Erythroblast (primary cell): ENCODE measurements at regions not wholly inside any gene's neighbourhood (a gene's known extent, or its start where the extent isn't known, plus 50 kb on each side); places are given as distances from the start of the nearest gene placed in this dataset.

Experiments used
- DNase-seq, 2 experiments: peaks; one replicate each; lab custom pipeline; 2025; lab: John Stamatoyannopoulos, UW
- GATA1 ChIP-seq: IDR thresholded peaks from 2 replicates; pipeline ENCODE4 v1.6.1; 2011; ENCODE audit warnings: low read depth, mild to moderate bottlenecking, control low read depth, low read length, moderate library complexity
- POLR2A ChIP-seq: IDR thresholded peaks from 2 replicates; pipeline ENCODE4 v1.6.1; 2011; ENCODE audit warnings: mild to moderate bottlenecking, low read length

GRCh38 chr4:110394871-110395270 is 81.1 kb upstream of the ENPEP start:
- no peak for DNase-seq
- TF ChIP-seq POLR2A (no peak), GATA1 (no peak)

- TF ChIP-seq POLR2A (no peak), GATA1 (no peak)
- no peak for DNase-seq
Measured at GRCh38 chr4:110381784-110382183, 94.2 kb upstream of the ENPEP start.

- DNase-seq = no peak
- TF ChIP-seq GATA1 (no peak), POLR2A (no peak)
Measured at GRCh38 chr4:110372485-110372884, 103.5 kb upstream of the ENPEP start.

- TF ChIP-seq GATA1 (no peak), POLR2A (no peak)
- no peak for DNase-seq
Measured at GRCh38 chr4:110371016-110371770, 104.8 kb upstream of the ENPEP start.

GRCh38 chr4:110368409-110368808 is 107.5 kb upstream of the ENPEP start:
- TF ChIP-seq GATA1 = no peak
- TF ChIP-seq POLR2A = no peak
- no peak for DNase-seq

- TF ChIP-seq GATA1 = no peak
- no peak for TF ChIP-seq POLR2A
- no peak for DNase-seq
Measured at GRCh38 chr4:110367156-110367555, 108.8 kb upstream of the ENPEP start.

- DNase-seq = no peak
- TF ChIP-seq POLR2A = no peak
- TF ChIP-seq GATA1 = no peak
Measured at GRCh38 chr4:110365761-110366160, 110.2 kb upstream of the ENPEP start.

GRCh38 chr4:110364911-110365520 is 110.9 kb upstream of the ENPEP start:
- TF ChIP-seq GATA1 (no peak), POLR2A (no peak)
- DNase-seq = no peak

GRCh38 chr4:110361921-110362320 is 114.0 kb upstream of the ENPEP start:
- no peak for DNase-seq
- TF ChIP-seq POLR2A = no peak
- TF ChIP-seq GATA1 = no peak

GRCh38 chr4:110359076-110359475 is 116.9 kb upstream of the ENPEP start:
- DNase-seq = no peak

GRCh38 chr4:110357521-110357920 is 118.4 kb upstream of the ENPEP start:
- TF ChIP-seq POLR2A (no peak), GATA1 (no peak)
- DNase-seq = no peak

More at GRCh38 chr4:110359076-110359475, 116.9 kb upstream of the ENPEP start:
- no peak for TF ChIP-seq GATA1
- TF ChIP-seq POLR2A = no peak

- no peak for TF ChIP-seq POLR2A
- no peak for TF ChIP-seq GATA1
- no peak for DNase-seq
Measured at GRCh38 chr4:110354460-110354859, 121.5 kb upstream of the ENPEP start.

- no peak for TF ChIP-seq GATA1
- TF ChIP-seq POLR2A = no peak
- DNase-seq = no peak
Measured at GRCh38 chr4:110352670-110353442, 123.1 kb upstream of the ENPEP start.
